Glutamatergic neuron (in vitro differentiated cells): ENCODE measurements at regions not wholly inside any gene's neighbourhood (a gene's known extent, or its start where the extent isn't known, plus 50 kb on each side); places are given as distances from the start of the nearest gene placed in this dataset.

ENCODE experiments used
- DNase-seq: peaks from one replicate; pipeline ENCODE4 v3.0.0; 2022
- H3K27ac Mint-ChIP-seq: one replicate; pipeline ENCODE4 v1.8.0; 2020; ENCODE audit warnings: mild to moderate bottlenecking, mixed read lengths, inconsistent platforms; ENCODE audit not compliant: unreplicated experiment
- H3K27me3 Mint-ChIP-seq: one replicate; pipeline ENCODE4 v1.8.0; 2020; ENCODE audit warnings: mild to moderate bottlenecking, moderate library complexity, mixed read lengths, inconsistent platforms; ENCODE audit not compliant: unreplicated experiment
- H3K36me3 Mint-ChIP-seq: one replicate; pipeline ENCODE4 v1.8.0; 2020; ENCODE audit warnings: mild to moderate bottlenecking, mixed read lengths, inconsistent platforms; ENCODE audit not compliant: unreplicated experiment
- H3K4me1 Mint-ChIP-seq: one replicate; pipeline ENCODE4 v1.8.0; 2020; ENCODE audit warnings: mild to moderate bottlenecking, low read depth, mixed read lengths, inconsistent platforms; ENCODE audit not compliant: unreplicated experiment
- H3K4me3 Mint-ChIP-seq: one replicate; pipeline ENCODE4 v1.8.0; 2020; ENCODE audit warnings: mild to moderate bottlenecking, mixed read lengths, inconsistent platforms; ENCODE audit not compliant: unreplicated experiment
- H3K9me3 Mint-ChIP-seq: one replicate; pipeline ENCODE4 v1.8.0; 2020; ENCODE audit warnings: mild to moderate bottlenecking, moderate library complexity, mixed read lengths, inconsistent platforms; ENCODE audit not compliant: unreplicated experiment
- TF ChIP-seq, protein P1 (sequence below): fragments of 200-600 bp; sonication (generic); IDR thresholded peaks from one replicate; pipeline ENCODE4 v1.5.0; 2021; ENCODE audit not compliant: partially characterized antibody, unreplicated experiment

GRCh38 chr4:187190390-187190789, 466.7 kb upstream of the FAT1 start:
- Mint-ChIP-seq H3K9me3 (no peaks in the 10 kb centered on the region), H3K27me3 (peaks cover 1% of the 10 kb centered on the region)
- DNase-seq, result no peak

GRCh38 chr4:187191676-187192075, 468.0 kb upstream of the FAT1 start:
- no peaks in the 10 kb centered on the region for H3K9me3 Mint-ChIP-seq

More at GRCh38 chr4:187190390-187190789, 466.7 kb upstream of the FAT1 start:
- Mint-ChIP-seq H3K36me3 (no peaks in the 10 kb centered on the region), H3K27ac (no peak overlapping the region), H3K4me1 (peaks cover 6% of the 10 kb centered on the region), H3K4me3 (no peak overlapping the region)
- TF ChIP-seq, protein P1, sequence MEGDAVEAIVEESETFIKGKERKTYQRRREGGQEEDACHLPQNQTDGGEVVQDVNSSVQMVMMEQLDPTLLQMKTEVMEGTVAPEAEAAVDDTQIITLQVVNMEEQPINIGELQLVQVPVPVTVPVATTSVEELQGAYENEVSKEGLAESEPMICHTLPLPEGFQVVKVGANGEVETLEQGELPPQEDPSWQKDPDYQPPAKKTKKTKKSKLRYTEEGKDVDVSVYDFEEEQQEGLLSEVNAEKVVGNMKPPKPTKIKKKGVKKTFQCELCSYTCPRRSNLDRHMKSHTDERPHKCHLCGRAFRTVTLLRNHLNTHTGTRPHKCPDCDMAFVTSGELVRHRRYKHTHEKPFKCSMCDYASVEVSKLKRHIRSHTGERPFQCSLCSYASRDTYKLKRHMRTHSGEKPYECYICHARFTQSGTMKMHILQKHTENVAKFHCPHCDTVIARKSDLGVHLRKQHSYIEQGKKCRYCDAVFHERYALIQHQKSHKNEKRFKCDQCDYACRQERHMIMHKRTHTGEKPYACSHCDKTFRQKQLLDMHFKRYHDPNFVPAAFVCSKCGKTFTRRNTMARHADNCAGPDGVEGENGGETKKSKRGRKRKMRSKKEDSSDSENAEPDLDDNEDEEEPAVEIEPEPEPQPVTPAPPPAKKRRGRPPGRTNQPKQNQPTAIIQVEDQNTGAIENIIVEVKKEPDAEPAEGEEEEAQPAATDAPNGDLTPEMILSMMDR, result no peak

DNA sequence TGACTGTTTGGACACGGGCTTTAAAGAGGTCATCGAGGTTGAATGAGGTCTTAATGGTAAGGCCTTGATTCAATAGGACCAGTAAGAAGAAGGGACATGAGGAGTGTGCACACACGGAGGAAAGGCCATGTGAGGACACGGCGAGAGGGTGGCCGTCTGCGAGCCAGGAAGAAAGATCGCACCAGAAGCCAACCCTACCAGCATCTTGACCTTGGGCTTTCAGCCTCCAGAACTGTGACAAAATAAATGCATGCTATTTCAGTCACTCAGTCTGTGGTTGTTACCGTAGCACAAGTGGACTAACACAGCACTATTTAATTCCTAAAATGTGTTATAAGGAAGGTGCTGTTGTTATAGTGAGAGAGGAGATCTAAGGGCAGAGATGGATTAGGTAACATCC, 468.6 kb upstream of the FAT1 start:
- TF ChIP-seq, protein P1, result no peak
- H3K27me3 Mint-ChIP-seq, result peaks cover 1% of the 10 kb centered on the region
- no peak for DNase-seq
- H3K9me3 Mint-ChIP-seq, result no peaks in the 10 kb centered on the region
- no peak overlapping the region for H3K27ac Mint-ChIP-seq
- peaks cover 6% of the 10 kb centered on the region for H3K4me1 Mint-ChIP-seq
- no peaks in the 10 kb centered on the region for H3K36me3 Mint-ChIP-seq
- H3K4me3 Mint-ChIP-seq, result no peak overlapping the region

More at GRCh38 chr4:187191676-187192075, 468.0 kb upstream of the FAT1 start:
- no peak for DNase-seq
- H3K27ac Mint-ChIP-seq, result no peak overlapping the region
- no peaks in the 10 kb centered on the region for H3K36me3 Mint-ChIP-seq
- TF ChIP-seq, protein P1, result no peak
- peaks cover 6% of the 10 kb centered on the region for H3K4me1 Mint-ChIP-seq
- no peak overlapping the region for H3K4me3 Mint-ChIP-seq
- H3K27me3 Mint-ChIP-seq, result peaks cover 1% of the 10 kb centered on the region

DNA sequence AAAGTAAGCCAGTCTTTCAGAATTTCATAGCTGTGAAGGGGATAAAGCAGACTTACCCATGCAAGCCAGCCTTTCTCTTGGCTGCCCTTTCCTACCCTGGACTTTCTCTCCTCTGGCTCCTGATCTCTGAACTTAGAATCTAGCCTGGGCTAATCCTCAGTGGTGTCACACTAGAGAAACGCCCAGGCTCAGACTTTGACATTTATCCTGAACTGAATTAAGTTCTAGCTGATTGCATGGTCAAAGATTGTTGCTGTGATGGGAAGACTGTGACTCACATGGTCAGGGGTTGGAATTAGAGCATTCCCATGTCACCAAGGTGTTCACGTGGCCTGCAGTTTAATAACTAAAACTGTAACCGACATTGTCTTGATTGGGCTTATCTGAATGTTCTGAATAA, 469.5 kb upstream of the FAT1 start:
- H3K36me3 Mint-ChIP-seq, result no peaks in the 10 kb centered on the region
- no peak overlapping the region for H3K4me3 Mint-ChIP-seq
- H3K27ac Mint-ChIP-seq, result no peak overlapping the region
- TF ChIP-seq, protein P1, result no peak
- no peaks in the 10 kb centered on the region for H3K9me3 Mint-ChIP-seq
- H3K27me3 Mint-ChIP-seq, result peaks cover 1% of the 10 kb centered on the region
- no peak for DNase-seq
- peaks cover 2% of the 10 kb centered on the region for H3K4me1 Mint-ChIP-seq

GRCh38 chr4:187204389-187204918, 480.8 kb upstream of the FAT1 start:
- DNase-seq, result no peak
- TF ChIP-seq, protein P1, result no peak
- Mint-ChIP-seq H3K4me1 (no peaks in the 10 kb centered on the region), H3K27ac (no peak overlapping the region), H3K4me3 (no peak overlapping the region), H3K27me3 (no peaks in the 10 kb centered on the region), H3K9me3 (peaks cover 4% of the 10 kb centered on the region), H3K36me3 (peaks cover 8% of the 10 kb centered on the region)
